ENCODE measurements at regions not wholly inside any gene's neighbourhood (a gene's known extent, or its start where the extent isn't known, plus 50 kb on each side); places are given as distances from the start of the nearest gene placed in this dataset.

DNA sequence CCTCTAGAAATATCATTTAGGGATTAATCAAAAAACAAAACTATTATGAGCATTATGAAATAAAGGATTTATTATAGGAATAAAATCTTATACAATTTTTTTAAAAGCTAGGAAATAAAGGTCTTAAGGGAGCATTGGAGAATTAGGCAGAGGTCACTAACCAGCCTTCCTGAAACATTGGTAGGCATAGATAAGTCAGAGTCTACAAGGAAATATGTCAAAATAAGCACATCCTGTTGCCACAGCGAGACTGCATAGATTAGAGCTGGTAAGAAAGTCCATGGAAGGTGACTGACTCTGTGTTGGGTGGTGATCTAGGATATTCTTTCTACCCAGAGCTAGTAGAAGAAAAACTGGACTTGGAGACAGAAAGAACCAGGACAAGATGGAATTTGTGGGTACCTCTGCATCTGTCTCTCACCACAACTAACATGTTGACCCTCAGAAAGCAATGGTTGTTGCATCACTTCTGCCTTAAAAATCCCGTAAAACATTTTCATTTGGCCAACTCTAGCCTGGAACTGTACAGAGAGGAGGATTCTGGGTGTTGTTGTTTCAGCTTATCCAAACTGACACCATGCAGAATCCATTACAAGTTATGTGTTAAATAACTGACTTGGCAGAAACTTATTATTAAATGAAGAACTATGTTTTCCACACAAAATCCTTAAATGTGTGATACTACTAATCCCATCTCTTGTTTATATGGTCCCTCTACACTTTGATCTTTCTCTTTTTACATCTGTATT, 77.1 kb downstream of the FBXO5 start:
- DNase-seq (ENCODE audit: low read depth) = no peak

GRCh38 chr6:152909241-152909640, 73.6 kb downstream of the FBXO5 start:
- DNase-seq (ENCODE audit: low read depth) = peak; percentile 22

DNA sequence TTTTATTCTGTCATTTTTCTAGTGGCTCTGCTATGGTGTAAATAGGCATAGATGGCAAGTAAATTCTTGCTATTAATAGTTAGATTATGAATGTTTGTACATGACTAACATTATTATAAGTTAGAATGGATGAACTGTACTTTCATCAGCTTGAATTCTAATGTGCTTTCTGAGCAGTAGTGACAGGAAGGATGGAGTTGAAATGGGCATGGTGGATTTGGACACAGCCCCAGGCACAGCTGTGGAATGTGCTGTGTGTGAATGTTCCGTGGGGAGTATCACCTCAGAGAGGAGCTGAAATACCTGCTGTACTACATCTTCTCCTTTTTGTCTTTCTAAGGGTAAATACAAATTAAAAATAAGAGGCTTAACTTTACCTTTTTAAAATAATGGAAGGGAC, 66.8 kb downstream of the FBXO5 start:
- DNase-seq (ENCODE audit: low read depth) = no peak

DNA sequence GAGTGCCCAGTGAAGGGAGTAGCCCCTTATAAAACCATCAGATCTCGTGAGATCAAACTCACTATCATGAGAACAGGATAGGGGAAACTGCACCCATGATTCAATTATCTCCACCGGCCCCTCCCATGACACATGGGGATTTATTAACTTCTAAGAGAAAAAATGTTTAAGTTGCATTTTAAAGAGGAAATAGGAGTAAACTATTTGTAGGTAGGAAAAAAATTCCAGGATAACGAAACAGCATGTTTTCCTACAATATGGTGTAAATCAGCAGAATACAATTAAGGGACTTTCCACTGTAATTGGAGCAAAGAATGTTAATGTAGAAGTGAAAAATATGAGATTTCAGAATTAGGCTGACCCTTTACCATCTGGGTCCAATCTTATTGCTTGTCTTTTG, 63.9 kb downstream of the FBXO5 start:
- no peak for DNase-seq (ENCODE audit: low read depth)

DNA sequence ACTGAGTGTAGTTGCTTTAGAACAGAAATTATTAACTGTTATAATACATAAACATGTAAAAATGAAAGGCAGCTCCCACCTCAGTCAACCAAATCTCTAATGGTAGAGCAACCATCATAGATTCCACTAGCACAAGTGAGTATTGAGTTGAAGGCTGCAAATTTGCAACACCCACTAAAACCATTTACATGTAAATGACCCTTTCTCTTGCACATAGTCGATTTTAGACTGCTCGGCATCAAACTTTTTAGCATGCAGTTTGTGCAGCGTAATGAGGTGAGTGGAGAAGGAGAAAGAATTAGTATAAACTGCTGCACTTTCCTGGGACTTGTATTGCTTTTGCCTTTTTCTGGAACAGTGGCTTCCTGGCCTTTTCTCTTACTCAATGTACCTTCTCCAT, 62.8 kb downstream of the FBXO5 start:
- DNase-seq (ENCODE audit: low read depth) = no peak

All from GM04503 (cell line).